HG02759 (cell line): ENCODE measurements at regions not wholly inside any gene's neighbourhood (a gene's known extent, or its start where the extent isn't known, plus 50 kb on each side); places are given as distances from the start of the nearest gene placed in this dataset.
"Not testable (repeated sequence)": the region's sequence is repeated elsewhere in the genome, so short reads cannot be mapped to it uniquely, and the experiment has no call there.

Experiments used
- ATAC-seq: cut with Tn5 transposase; IDR thresholded peaks from one replicate; pipeline ENCODE4 v1.9.1; 2021; ENCODE audit warnings: mild to moderate bottlenecking, moderate library complexity; ENCODE audit not compliant: unreplicated experiment

DNA sequence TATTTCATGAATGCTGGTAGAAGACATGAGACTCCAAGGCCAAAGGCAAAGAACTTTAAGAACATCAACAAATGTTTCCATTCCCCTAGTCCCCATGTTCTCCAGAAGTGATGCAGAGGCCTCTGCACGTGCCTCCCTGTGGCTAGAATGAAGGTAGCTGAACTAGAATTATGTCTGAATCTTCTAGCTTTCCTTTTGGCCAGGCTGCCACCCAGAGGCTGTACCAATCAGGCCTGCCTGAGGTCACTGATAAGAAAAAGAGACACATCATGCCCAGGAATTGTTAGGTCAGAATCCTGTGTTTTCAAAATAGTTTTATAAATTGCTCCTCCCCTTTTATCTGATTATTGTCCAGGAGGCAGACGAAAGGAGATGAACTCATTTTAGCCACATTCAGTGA lies 188.0 kb upstream of the SLC16A7 start:
- ATAC-seq = no peak

DNA sequence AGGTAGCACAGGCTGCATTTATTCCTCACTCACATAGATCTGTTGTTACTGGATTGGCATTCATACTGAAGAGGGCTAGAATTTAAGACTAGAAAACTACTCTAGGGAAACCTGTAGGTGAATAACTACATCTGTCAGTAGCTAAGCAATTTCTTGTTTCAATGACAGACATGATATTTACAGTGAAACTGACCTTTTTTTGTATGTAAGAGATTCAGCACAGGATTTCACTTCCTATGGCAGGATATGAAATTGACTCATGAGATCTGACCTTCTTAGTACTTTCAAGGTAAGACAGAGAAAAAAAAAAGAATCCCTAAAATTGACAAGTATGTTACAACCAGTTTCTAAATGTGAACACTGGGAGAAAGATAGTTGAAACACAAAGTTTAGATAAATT lies 189.8 kb upstream of the SLC16A7 start:
- no peak for ATAC-seq

DNA sequence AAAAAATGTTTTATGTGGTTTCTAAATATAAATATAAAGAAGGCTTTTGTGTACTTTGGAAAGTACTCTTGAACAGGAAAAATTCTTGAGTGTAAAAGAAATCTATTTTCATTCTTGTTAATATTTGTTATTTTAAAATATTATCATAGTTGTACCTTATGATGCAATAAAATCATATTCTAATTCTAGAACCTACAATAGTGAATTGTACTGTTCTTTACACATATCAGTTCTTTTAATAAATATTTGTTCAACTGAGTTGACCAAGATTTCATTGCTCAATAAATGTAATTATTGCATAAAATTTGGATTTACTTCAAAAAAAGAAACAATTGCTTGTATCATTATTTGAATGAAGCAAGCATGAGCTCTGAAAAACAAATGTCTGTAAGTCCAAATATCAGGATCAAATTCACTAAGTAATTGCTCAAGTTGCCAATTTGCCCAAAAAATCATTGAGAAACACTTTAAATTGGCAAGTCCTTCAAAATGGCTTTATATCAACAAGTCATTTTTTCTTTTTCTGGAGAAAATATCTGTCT lies 191.6 kb upstream of the SLC16A7 start:
- ATAC-seq = no peak

DNA sequence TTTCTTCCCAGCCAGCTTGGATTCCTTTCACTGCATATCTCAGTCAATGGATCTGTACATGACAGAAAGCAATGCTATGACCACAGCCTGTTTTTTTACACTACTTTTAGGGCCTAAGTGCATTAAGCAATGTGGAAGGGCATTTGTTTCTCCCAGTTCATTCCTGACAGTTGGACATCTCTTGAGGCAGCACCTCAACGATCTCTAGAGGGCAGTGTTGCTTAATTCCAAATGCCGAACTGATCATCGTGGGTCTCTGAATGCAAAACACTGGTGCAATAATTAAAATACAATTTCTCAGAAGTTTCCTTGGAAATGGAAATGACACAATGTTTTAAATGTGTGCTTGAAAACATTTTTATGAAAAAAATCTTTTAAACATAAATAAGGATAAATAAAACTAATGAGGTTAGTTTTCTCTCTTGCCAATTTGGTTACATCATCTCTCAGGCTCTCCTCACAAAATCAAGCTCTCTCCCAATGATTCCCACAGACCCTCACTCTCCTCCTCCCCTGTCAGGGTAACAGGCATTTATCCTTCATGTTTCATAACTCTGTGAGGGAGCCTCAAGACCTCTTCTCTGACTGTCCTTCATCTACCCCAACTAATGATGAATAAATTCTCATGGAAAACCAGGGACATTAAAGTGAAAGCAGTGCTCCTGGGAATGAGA lies 192.4 kb upstream of the SLC16A7 start:
- peak; percentile 84 for ATAC-seq

DNA sequence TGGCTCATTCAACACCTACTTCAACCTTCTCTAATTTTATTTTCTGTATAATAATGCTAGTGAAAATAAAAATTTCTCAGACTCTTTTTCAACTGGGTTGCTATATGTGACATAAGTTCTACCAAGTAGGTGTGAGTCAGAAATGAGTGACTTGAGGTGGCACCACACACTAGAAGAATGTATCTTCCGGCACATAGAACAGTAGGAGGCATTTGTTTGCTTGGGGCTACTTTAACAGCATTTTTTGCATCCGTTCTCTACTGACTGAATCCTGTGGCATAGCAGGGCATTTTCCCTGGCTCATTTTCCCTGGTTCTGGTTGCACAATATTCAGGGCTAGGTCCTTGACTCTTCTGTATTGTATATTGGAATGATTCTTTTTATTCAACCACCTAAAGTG lies 194.0 kb upstream of the SLC16A7 start:
- ATAC-seq = no peak

DNA sequence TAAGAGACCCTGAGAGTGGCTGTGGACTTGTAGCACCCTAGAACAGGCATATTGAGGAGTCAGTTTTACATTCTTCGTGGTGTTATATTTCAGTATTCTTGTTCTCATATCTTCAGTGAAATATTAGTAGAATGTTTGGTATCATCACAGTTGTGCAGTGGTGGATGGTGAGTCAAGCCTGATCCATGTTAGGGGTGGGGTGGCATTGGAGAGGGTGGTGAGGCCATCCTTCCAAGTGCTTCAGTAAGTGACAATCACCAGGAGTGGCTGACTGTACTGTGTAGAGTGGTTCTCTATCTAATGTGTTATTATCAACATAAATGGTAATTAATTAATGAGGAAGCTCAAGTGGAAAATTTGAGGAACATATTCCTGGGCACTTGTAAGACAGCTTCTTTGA lies 197.7 kb upstream of the SLC16A7 start:
- ATAC-seq = no peak

DNA sequence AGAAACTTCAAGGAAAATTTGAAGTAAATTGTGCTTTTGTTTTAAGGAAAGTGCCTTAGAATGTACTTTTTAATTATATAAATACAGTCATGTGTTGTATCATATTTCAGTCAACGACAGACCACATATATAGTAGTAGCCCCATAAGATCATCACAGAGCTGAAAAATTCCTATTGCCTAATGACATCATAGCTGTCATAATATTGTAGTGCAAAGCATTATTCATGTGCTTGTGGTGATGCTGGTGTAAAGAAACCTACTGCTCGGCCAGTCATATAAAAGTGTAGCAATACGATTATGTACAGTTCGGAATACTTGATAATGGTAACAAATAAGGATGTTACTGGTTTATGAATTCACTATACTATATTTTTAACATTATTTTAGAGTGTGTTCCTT lies 198.9 kb upstream of the SLC16A7 start:
- no peak for ATAC-seq

DNA sequence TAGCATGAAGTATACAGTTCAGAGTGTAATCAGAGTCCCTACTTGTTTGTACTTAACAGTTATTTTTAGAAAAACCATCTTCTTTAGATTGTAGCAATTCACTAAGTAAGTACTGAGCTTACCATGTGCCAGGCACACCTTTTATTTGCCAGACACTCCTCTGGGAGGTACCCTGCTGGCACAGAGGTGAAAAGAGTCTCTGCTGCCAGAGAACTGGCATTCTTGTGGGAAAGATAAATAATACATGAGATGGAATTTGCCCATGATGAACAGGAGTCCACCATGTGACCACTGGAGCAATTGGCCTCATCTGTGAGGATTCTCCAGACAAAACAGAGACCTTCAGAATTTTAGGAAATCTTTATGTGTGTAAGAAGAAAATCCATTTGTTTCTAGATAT lies 199.3 kb upstream of the SLC16A7 start:
- ATAC-seq = no peak

DNA sequence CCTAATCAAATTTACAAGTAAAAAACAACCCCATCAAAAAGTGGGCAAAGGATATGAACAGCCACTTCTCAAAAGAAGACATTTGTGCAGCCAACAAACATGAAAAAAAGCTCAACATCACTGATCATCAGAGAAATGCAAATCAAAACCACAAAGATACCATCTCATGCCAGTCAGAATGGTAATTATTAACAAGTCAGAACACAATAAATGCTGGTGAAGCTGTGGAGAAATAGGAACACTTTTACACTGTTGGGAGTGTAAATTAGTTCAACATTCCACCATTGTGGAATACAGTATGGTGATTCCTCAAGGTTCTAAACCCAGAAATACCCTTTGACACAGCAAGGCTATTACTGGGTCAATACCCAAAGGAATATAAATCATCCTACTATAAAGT lies 200.5 kb upstream of the SLC16A7 start:
- not testable (repeated sequence) for ATAC-seq

DNA sequence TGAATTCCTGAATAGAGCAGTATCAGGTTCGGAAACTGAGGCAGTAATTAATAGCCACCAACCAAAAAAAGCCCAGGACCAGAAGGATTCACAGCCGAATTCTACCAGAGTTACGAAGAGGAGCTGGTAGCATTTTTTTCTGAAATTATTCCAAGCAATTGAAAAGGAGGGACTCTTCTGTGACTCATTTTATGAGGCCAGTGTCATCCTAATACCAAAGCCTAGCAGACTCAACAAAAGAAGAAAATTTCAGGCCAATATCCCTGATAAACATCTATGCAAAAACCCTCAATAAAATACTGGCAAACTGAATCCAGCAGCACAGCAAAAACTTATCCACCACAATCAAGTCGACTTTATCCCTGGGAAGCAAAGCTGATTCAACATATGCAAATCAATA lies 202.3 kb upstream of the SLC16A7 start:
- ATAC-seq = no peak

DNA sequence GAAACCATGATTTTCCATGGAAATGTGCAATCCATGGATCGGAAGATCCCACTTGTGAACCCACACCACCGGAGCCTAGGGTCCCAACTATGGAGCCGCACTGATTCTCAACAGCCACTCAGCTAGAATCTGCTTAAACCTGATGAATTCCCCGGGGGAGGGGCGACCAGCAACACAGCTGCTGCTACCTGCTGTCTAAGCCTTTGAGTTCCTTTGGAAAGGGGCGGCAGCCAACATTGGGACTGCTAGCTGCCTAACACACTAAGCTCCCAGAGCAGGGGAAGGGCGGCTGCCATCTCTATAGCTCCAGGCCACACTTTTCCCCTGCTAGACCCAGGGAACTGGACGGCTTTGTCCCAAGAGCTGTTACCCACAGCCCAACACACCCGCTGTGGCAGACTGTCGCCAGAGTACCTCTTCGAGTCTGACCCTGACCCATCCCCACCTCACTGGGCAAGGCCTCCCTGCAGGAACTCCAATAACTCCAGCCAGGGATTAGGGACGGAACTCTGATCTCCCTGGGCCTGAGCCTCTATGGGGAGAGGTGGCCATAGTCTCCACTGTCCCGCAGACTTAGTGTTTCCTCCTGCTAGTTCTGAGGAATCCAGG lies 205.8 kb upstream of the SLC16A7 start:
- ATAC-seq = no peak

DNA sequence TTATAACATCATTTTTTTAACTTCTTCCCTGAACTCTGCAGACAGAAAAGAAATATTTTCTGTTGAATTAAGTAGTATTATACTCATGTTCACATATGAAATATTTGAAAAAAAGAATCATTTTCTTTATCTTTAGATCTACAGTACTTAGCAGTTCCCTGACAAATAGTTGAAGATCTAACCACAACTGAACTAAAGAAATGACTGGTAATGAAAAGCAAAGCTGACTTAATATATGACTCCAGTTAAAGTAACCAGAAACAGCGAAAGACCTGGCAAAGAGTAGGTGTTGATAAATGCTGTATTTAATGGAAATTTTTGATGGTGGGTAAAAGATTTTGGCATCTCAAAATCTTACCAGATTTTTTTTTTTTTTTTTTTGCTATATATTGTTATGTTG lies 207.1 kb upstream of the SLC16A7 start:
- ATAC-seq = no peak

DNA sequence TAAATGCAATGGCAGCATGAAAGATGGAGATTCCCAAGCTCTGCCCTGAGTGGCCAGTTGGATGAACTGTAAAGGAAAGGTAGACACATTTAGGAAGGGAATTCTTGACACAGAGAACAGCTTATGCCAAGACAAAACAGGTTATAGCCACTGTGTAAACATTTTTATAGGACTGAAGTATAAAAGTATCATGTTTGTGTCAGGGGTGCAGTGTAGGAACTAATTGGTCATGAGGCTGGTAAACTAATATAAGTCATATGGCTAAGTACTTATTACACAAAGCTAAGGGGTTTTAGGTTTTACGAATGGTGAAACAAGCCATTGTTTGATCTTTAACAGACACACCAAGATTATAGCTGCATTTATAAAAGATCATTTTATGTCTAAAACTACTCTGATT lies 207.7 kb upstream of the SLC16A7 start:
- no peak for ATAC-seq

DNA sequence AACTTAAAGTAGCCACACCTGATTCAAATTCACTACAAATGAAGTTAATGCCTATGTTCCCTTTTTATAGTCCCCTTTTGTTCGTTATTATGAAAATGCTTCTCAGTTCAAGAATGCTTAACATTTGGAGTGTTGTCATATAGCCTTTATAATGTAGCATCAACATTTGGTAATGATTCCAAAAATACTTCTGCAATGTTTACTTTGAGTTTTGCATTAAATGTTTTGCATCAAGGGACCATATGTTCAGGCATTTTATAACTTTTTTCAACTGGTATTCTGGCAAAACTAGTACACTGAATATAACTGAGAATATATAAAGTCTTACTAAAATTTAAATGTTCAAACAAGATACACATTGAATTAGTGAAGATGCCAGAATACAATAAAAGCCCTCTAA lies 209.6 kb upstream of the SLC16A7 start:
- ATAC-seq = no peak

DNA sequence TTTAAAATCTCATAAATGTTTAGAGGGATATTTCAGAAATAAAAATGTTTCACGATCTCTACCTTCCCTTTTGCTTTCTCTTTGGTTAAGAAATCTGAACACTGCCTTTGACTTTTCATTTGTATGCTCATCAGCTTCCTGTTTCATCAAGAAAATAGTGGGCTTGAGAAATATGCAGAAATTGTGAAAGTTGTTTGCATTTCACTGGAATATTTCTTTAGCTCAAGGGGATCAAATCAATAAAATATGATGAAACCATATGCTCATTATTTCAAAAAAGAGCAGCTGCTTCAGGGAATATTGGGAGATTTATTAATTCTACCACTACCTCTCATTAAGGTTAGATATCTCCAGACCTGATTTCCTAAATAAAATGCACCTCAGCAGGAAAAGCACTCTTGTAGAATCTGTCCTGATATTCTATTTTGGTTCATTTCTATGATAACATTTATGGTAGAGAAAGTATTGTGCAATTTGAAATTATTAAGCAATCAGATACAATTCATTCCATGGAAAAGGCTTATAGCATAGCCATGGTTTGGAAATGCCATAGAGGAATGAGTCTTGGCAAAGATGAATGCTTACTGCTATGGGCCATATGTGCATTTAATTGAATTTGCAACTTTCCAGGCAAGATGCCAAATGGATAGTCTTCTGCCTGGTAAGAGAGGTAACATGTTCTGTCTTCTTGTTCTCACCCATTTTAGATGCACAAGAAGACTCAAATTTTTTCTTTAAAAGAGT lies 212.6 kb upstream of the SLC16A7 start:
- ATAC-seq = no peak

DNA sequence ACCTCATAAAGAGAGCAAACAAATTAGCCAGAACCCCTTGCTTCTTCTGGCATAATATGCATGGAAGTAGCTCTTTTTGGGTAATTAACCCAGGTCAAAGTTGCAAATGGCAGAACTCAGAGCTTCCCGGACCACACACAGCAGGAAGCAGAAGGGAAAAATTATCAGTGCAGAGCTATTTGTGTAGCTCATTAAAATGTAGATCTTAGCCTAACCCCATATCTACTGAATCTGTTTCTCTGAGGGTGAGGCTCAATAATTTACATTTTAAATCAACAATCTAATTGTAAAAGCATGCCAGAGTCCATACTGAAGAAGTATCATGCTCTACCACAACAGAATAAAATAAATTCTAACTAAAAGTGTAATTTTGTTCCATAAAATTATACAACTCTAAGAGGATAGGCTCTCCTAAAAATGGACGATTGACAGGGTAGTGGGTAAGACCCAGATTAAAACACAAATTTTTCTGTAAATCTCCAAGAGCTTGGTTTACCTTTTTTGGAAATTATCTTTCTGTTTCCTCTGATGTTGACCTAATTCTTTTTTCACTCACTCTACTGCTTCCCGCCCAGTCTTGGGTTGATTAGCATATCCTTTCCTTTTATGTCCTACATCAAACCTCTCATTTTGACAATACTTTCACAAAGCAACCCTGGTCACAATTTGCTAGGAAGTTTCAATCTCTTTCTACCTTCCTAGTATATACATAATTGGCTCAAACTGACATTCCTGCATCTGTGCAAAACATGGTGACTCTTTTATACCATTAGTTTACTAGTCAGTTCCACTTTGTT lies 213.3 kb upstream of the SLC16A7 start:
- ATAC-seq = no peak

DNA sequence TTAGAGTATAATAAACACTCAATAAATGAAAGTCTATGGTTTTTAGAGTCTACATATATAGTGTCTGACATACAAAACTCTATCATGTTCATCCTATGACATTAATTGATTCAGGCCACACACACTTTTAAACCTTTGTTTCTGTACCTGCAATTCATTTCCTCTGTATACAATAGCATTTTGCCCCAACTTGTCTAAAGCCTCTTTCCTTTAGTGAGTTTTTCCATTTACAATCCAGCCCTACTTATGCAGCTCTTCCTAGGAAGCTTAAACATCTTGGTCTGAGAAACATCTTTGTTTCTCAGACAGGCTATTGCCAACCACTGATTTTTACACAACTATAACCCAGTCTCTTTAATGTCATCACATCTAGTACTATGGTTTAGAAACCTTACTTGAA lies 214.7 kb upstream of the SLC16A7 start:
- no peak for ATAC-seq

DNA sequence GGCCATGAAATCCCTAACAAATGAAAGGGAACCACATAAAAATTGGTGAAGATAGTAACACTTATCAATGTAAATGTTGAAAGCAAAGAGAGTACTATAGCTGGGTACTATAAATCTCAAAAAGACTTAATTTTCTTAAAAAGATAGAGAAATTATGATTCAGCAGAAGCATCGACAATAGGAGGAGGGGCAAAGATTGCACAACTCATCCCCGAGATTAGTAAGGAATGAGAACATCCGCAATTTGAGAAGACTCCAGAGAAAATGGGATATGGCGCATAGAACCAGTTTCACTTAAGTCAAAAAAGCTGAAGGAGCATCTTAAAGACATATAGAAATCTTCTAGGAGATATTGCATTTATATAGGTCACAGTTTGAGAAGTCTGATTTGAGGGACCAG lies 220.2 kb upstream of the SLC16A7 start:
- ATAC-seq = no peak

DNA sequence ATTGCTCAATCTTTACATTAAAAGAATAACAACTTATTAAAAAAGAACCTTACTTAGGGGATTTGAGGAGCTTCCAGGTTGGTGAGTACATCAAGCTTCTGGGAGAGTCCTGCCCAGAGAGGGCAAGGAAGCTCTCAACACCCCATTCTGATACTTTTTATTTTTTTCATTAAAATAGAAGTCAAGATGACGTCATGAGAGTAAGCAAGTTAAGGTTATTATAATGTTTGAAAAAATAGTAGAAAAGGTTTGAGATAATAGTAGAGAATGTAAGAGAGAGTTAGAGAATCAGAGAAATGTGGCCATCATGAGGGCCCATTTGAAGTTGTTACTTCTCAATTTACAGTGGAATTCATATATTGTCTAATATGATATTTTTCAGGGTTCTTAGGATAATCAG lies 221.0 kb upstream of the SLC16A7 start:
- no peak for ATAC-seq

DNA sequence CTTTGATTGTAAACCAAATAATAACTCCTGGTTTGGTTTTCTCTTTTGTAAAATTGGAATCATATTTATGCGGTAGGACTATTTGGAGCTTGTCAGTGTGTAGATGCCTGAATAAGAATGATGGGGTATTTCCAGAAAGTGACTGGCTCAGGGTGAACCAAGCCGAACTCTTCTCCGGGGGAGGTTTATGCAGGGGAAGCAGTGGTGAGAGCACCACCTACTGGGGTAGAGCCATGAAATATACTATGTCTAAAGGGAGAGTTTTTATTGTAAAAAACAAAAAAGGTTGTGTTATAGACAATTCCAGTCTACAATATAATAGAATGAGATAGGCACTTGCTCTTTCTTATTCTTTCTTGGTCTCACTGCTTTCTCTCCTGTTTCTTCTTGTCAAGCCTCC lies 222.9 kb upstream of the SLC16A7 start:
- ATAC-seq = no peak

DNA sequence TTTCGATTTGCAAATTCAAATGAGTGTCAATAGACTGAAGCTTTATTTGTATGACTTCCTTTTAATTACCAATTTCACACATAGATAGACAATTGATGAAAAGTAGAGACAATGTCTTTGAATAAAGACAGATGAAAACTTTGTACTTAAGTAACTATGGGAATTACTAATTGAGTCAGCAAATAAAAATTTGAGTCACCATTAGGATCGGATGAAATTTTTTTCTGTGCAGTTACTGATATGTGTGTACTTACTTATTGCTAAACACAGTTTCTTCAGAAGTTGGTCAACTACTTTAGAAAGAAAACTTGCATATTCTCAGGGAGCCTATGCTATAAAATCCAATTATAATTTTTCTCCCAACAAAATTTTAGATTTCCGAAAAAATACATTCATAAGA lies 224.9 kb upstream of the SLC16A7 start:
- ATAC-seq = no peak
